GM12878 (cell line): ENCODE measurements at regions not wholly inside any gene's neighbourhood (a gene's known extent, or its start where the extent isn't known, plus 50 kb on each side); places are given as distances from the start of the nearest gene placed in this dataset.

Source experiments
- ASH2L ChIP-seq: fragments of 300-600, 200-600 bp; sonication (generic); IDR thresholded peaks from 2 replicates; pipeline ENCODE4 v1.6.1; 2017; ENCODE audit warnings: low read depth, mild to moderate bottlenecking, borderline replicate concordance
- CREM ChIP-seq: IDR thresholded peaks from 2 replicates; pipeline ENCODE4 v1.6.1; 2014; ENCODE audit warnings: antibody characterized with exemption, low read depth
- EP300 ChIP-seq, 2 experiments: fragments of 150-350 bp in 1 of 2; IDR thresholded peaks; 2 replicates each; pipeline ENCODE4 v1.6.1; 2011 to 2012; ENCODE audit warnings: low read depth in 2 of 2, low read length in 2 of 2, borderline replicate concordance in 1 of 2, improper control_type of control experiment in 1 of 2, inconsistent platforms in 1 of 2; ENCODE audit not compliant: control insufficient read depth in 1 of 2
- FOS ChIP-seq: IDR thresholded peaks from 3 replicates; pipeline ENCODE4 v1.6.1; 2011; ENCODE audit warnings: borderline replicate concordance; ENCODE audit not compliant: insufficient read length; ENCODE audit errors: extremely low read depth
- HDAC2 ChIP-seq: fragments of 200-600 bp; sonication (generic); IDR thresholded peaks from 2 replicates; pipeline ENCODE4 v1.6.1; 2017
- MYC ChIP-seq: IDR thresholded peaks from 2 replicates; pipeline ENCODE4 v1.6.1; 2011; ENCODE audit warnings: mild to moderate bottlenecking, low read length, moderate library complexity, inconsistent platforms; ENCODE audit not compliant: insufficient read depth, insufficient replicate concordance, insufficient read length, severe bottlenecking
- NRF1 ChIP-seq: conservative IDR thresholded peaks from 2 replicates; pipeline ENCODE4 v1.6.1; 2011; ENCODE audit warnings: mild to moderate bottlenecking, low read depth, low read length, improper control_type of control experiment
- POLR2A ChIP-seq: IDR thresholded peaks from 2 replicates; pipeline ENCODE4 v1.6.1; 2011; ENCODE audit warnings: low read depth, mild to moderate bottlenecking, low read length
- RB1 ChIP-seq: fragments of 450-650 bp; formaldehyde crosslinking; IDR thresholded peaks from 2 replicates; pipeline ENCODE4 v1.6.1; 2017; ENCODE audit warnings: mild to moderate bottlenecking, borderline replicate concordance
- RFX5 ChIP-seq: IDR thresholded peaks from 2 replicates; pipeline ENCODE4 v1.6.1; 2011; ENCODE audit warnings: low read depth, low read length, improper control_type of control experiment
- ZBTB11 ChIP-seq: fragments of 450-650 bp; formaldehyde crosslinking; IDR thresholded peaks from 2 replicates; pipeline ENCODE4 v1.5.0; 2022; ENCODE audit warnings: mild to moderate bottlenecking, missing genetic modification characterization
- TF ChIP-seq, protein P1 (sequence below), 3 experiments: IDR thresholded peaks in 2 of 3; conservative IDR thresholded peaks in 1 of 3; 2 replicates each; pipeline ENCODE4 v1.5.1; 2011; ENCODE audit warnings: low read depth in 3 of 3, low read length in 3 of 3, mild to moderate bottlenecking in 3 of 3, control low read depth in 2 of 3, moderate library complexity in 2 of 3, inconsistent platforms in 1 of 3, mixed read lengths in 1 of 3; ENCODE audit not compliant: control insufficient read depth in 2 of 3, insufficient read depth in 1 of 3; ENCODE audit errors: extremely low read depth in 1 of 3
- TF ChIP-seq, protein P2 (sequence below): fragments of 450-650 bp; IDR thresholded peaks from 2 replicates; pipeline ENCODE4 v1.6.1; 2014; ENCODE audit warnings: mild to moderate bottlenecking
- TF ChIP-seq, protein P3 (sequence below): fragments of 450-650 bp; IDR thresholded peaks from 2 replicates; pipeline ENCODE4 v1.6.1; 2016; ENCODE audit warnings: mild to moderate bottlenecking, moderate library complexity, borderline replicate concordance

DNA sequence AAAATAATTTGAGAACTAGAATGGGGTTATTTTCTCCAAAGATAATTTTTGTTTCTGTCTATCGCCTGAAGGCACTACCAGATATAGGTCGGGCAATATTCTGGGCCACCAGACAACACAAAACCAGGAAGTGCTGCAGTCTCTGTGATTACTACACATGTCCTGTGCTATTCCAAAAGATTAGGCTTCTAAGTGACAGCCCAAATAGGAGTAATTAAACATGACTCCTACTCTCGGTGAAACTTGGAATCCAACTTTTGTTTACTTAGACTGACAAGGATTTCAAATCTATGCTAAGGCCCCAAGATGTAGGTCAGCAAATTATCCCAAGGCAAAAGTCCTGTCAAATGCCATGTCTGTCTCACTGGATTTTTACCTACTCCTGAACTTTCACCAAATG is 157.6 kb upstream of the LRFN5 start:
- TF ChIP-seq CREM (no peak), ZBTB11 (CRISPR knock-in tag) (no peak), EP300 (IDR thresholded peaks at IDR 0.05; ENCODE audit: borderline replicate concordance in 1 of 2, control insufficient read depth in 1 of 2, low read depth in 2 of 2, low read length in 2 of 2) (no peak), POLR2A (no peak), NRF1 (no peak), RFX5 (no peak), ASH2L (no peak), HDAC2 (no peak), FOS (no peak), RB1 (no peak), MYC (no peak)
- TF ChIP-seq, protein P1, sequence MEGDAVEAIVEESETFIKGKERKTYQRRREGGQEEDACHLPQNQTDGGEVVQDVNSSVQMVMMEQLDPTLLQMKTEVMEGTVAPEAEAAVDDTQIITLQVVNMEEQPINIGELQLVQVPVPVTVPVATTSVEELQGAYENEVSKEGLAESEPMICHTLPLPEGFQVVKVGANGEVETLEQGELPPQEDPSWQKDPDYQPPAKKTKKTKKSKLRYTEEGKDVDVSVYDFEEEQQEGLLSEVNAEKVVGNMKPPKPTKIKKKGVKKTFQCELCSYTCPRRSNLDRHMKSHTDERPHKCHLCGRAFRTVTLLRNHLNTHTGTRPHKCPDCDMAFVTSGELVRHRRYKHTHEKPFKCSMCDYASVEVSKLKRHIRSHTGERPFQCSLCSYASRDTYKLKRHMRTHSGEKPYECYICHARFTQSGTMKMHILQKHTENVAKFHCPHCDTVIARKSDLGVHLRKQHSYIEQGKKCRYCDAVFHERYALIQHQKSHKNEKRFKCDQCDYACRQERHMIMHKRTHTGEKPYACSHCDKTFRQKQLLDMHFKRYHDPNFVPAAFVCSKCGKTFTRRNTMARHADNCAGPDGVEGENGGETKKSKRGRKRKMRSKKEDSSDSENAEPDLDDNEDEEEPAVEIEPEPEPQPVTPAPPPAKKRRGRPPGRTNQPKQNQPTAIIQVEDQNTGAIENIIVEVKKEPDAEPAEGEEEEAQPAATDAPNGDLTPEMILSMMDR (IDR thresholded peaks at IDR 0.05 in 2 of 3, conservative IDR thresholded peaks at IDR 0.05 in 1 of 3; ENCODE audit: control insufficient read depth in 2 of 3, extremely low read depth in 1 of 3, insufficient read depth in 1 of 3, low read depth in 3 of 3, low read length in 3 of 3), result no peak
- TF ChIP-seq, protein P2, sequence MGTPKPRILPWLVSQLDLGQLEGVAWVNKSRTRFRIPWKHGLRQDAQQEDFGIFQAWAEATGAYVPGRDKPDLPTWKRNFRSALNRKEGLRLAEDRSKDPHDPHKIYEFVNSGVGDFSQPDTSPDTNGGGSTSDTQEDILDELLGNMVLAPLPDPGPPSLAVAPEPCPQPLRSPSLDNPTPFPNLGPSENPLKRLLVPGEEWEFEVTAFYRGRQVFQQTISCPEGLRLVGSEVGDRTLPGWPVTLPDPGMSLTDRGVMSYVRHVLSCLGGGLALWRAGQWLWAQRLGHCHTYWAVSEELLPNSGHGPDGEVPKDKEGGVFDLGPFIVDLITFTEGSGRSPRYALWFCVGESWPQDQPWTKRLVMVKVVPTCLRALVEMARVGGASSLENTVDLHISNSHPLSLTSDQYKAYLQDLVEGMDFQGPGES, result no peak
- TF ChIP-seq, protein P3, sequence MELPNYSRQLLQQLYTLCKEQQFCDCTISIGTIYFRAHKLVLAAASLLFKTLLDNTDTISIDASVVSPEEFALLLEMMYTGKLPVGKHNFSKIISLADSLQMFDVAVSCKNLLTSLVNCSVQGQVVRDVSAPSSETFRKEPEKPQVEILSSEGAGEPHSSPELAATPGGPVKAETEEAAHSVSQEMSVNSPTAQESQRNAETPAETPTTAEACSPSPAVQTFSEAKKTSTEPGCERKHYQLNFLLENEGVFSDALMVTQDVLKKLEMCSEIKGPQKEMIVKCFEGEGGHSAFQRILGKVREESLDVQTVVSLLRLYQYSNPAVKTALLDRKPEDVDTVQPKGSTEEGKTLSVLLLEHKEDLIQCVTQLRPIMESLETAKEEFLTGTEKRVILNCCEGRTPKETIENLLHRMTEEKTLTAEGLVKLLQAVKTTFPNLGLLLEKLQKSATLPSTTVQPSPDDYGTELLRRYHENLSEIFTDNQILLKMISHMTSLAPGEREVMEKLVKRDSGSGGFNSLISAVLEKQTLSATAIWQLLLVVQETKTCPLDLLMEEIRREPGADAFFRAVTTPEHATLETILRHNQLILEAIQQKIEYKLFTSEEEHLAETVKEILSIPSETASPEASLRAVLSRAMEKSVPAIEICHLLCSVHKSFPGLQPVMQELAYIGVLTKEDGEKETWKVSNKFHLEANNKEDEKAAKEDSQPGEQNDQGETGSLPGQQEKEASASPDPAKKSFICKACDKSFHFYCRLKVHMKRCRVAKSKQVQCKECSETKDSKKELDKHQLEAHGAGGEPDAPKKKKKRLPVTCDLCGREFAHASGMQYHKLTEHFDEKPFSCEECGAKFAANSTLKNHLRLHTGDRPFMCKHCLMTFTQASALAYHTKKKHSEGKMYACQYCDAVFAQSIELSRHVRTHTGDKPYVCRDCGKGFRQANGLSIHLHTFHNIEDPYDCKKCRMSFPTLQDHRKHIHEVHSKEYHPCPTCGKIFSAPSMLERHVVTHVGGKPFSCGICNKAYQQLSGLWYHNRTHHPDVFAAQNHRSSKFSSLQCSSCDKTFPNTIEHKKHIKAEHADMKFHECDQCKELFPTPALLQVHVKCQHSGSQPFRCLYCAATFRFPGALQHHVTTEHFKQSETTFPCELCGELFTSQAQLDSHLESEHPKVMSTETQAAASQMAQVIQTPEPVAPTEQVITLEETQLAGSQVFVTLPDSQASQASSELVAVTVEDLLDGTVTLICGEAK, result no peak
